ENCODE measurements at regions not wholly inside any gene's neighbourhood (a gene's known extent, or its start where the extent isn't known, plus 50 kb on each side); places are given as distances from the start of the nearest gene placed in this dataset.

- Histone ChIP-seq H3K4me2 (ENCODE audit: low read length) (no peak overlapping the region), H3K27ac (ENCODE audit: low read depth, low read length) (no peak overlapping the region), H2BK12ac (ENCODE audit: low read length) (no peak overlapping the region), H2AFZ (ENCODE audit: insufficient read depth, low read length, poor library complexity) (no peak overlapping the region), H3K36me3 (ENCODE audit: control insufficient read depth in 1 of 2, insufficient read depth in 2 of 2, low read length in 2 of 2) (no peaks in the 10 kb centered on the region), H3K18ac (ENCODE audit: low read length) (no peak overlapping the region), H3K4me3 (ENCODE audit: low read depth, low read length) (no peak overlapping the region), H3K4me1 (ENCODE audit: control insufficient read depth in 1 of 2, insufficient read depth in 2 of 2, low read length in 2 of 2) (no peaks in the 10 kb centered on the region), H3K79me2 (ENCODE audit: control insufficient read depth, insufficient read depth, low read length, poor library complexity) (no peaks in the 10 kb centered on the region), H4K8ac (ENCODE audit: low read depth, low read length) (no peak overlapping the region), H2BK5ac (ENCODE audit: low read depth, low read length, poor library complexity) (no peak overlapping the region), H3K27me3 (ENCODE audit: insufficient read depth, low read length) (no peaks in the 10 kb centered on the region), H3K23ac (ENCODE audit: low read length) (no peak overlapping the region), H4K91ac (ENCODE audit: low read depth, low read length) (no peak overlapping the region), H2BK120ac (ENCODE audit: insufficient read depth, low read length, poor library complexity) (no peak overlapping the region), H3K4ac (ENCODE audit: low read depth, low read length) (no peak overlapping the region), H3K79me1 (ENCODE audit: low read length) (no peaks in the 10 kb centered on the region), H3K9ac (ENCODE audit: low read length) (no peak overlapping the region), H2AK5ac (ENCODE audit: low read length) (no peak overlapping the region), H3K9me3 (ENCODE audit: insufficient read depth, low read depth, low read length) (no peaks in the 10 kb centered on the region), H4K12ac (ENCODE audit: low read depth, low read length) (no peak overlapping the region), H3K14ac (ENCODE audit: low read length) (no peak overlapping the region)
- DNase-seq, result no peak
- WGBS (ENCODE audit: extremely low coverage, insufficient coverage, insufficient read length), result no CpG with 5 or more reads among the region's 1 CpG
These were observed 59.3 kb downstream of the DDIT4L start for GRCh38 chr4:100130964-100131363.

- Histone ChIP-seq H3K9me3 (ENCODE audit: insufficient read depth, low read depth, low read length) (no peaks in the 10 kb centered on the region), H3K4ac (ENCODE audit: low read depth, low read length) (no peak overlapping the region), H3K18ac (ENCODE audit: low read length) (no peak overlapping the region), H3K9ac (ENCODE audit: low read length) (no peak overlapping the region), H3K79me1 (ENCODE audit: low read length) (no peaks in the 10 kb centered on the region), H2BK12ac (ENCODE audit: low read length) (no peak overlapping the region), H4K12ac (ENCODE audit: low read depth, low read length) (no peak overlapping the region), H3K79me2 (ENCODE audit: control insufficient read depth, insufficient read depth, low read length, poor library complexity) (no peaks in the 10 kb centered on the region), H3K4me3 (ENCODE audit: low read depth, low read length) (no peak overlapping the region), H3K14ac (ENCODE audit: low read length) (no peak overlapping the region), H3K27ac (ENCODE audit: low read depth, low read length) (no peak overlapping the region), H2AK5ac (ENCODE audit: low read length) (no peak overlapping the region), H2AFZ (ENCODE audit: insufficient read depth, low read length, poor library complexity) (no peak overlapping the region), H2BK120ac (ENCODE audit: insufficient read depth, low read length, poor library complexity) (no peak overlapping the region), H3K36me3 (ENCODE audit: control insufficient read depth in 1 of 2, insufficient read depth in 2 of 2, low read length in 2 of 2) (no peaks in the 10 kb centered on the region), H3K4me1 (ENCODE audit: control insufficient read depth in 1 of 2, insufficient read depth in 2 of 2, low read length in 2 of 2) (no peaks in the 10 kb centered on the region), H3K27me3 (ENCODE audit: insufficient read depth, low read length) (no peaks in the 10 kb centered on the region), H2BK5ac (ENCODE audit: low read depth, low read length, poor library complexity) (no peak overlapping the region), H3K4me2 (ENCODE audit: low read length) (no peak overlapping the region), H3K23ac (ENCODE audit: low read length) (no peak overlapping the region), H4K8ac (ENCODE audit: low read depth, low read length) (no peak overlapping the region), H4K91ac (ENCODE audit: low read depth, low read length) (no peak overlapping the region)
- WGBS (ENCODE audit: extremely low coverage, insufficient coverage, insufficient read length), result no CpG with 5 or more reads among the region's 4 CpGs
- DNase-seq, result no peak
These were observed 59.8 kb downstream of the DDIT4L start for GRCh38 chr4:100130491-100130890.

- Histone ChIP-seq H3K4me3 (ENCODE audit: low read depth, low read length) (no peak overlapping the region), H3K79me2 (ENCODE audit: control insufficient read depth, insufficient read depth, low read length, poor library complexity) (no peaks in the 10 kb centered on the region)
- no CpG with 5 or more reads among the region's 4 CpGs for WGBS (ENCODE audit: extremely low coverage, insufficient coverage, insufficient read length)
These were observed 60.5 kb downstream of the DDIT4L start for GRCh38 chr4:100129774-100130173.

GRCh38 chr4:100128338-100128737 lies 61.9 kb downstream of the DDIT4L start:
- Histone ChIP-seq H3K36me3 (ENCODE audit: control insufficient read depth in 1 of 2, insufficient read depth in 2 of 2, low read length in 2 of 2) (no peaks in the 10 kb centered on the region), H3K9me3 (ENCODE audit: insufficient read depth, low read depth, low read length) (no peaks in the 10 kb centered on the region), H3K14ac (ENCODE audit: low read length) (no peak overlapping the region), H2AK5ac (ENCODE audit: low read length) (no peak overlapping the region), H3K4me1 (ENCODE audit: control insufficient read depth in 1 of 2, insufficient read depth in 2 of 2, low read length in 2 of 2) (no peaks in the 10 kb centered on the region), H3K4me3 (ENCODE audit: low read depth, low read length) (no peak overlapping the region), H2BK120ac (ENCODE audit: insufficient read depth, low read length, poor library complexity) (no peak overlapping the region), H3K27ac (ENCODE audit: low read depth, low read length) (no peak overlapping the region), H2BK12ac (ENCODE audit: low read length) (no peak overlapping the region), H3K4ac (ENCODE audit: low read depth, low read length) (no peak overlapping the region), H3K79me1 (ENCODE audit: low read length) (no peaks in the 10 kb centered on the region), H3K18ac (ENCODE audit: low read length) (no peak overlapping the region), H4K8ac (ENCODE audit: low read depth, low read length) (no peak overlapping the region), H4K12ac (ENCODE audit: low read depth, low read length) (no peak overlapping the region), H3K23ac (ENCODE audit: low read length) (no peak overlapping the region), H4K91ac (ENCODE audit: low read depth, low read length) (no peak overlapping the region), H2AFZ (ENCODE audit: insufficient read depth, low read length, poor library complexity) (no peak overlapping the region), H3K79me2 (ENCODE audit: control insufficient read depth, insufficient read depth, low read length, poor library complexity) (no peaks in the 10 kb centered on the region), H3K9ac (ENCODE audit: low read length) (no peak overlapping the region), H3K27me3 (ENCODE audit: insufficient read depth, low read length) (no peaks in the 10 kb centered on the region), H3K4me2 (ENCODE audit: low read length) (no peak overlapping the region), H2BK5ac (ENCODE audit: low read depth, low read length, poor library complexity) (no peak overlapping the region)
- no CpG with 5 or more reads among the region's 2 CpGs for WGBS (ENCODE audit: extremely low coverage, insufficient coverage, insufficient read length)
- no peak for DNase-seq

More at GRCh38 chr4:100129774-100130173, 60.5 kb downstream of the DDIT4L start:
- Histone ChIP-seq H2BK12ac (ENCODE audit: low read length) (no peak overlapping the region), H3K4ac (ENCODE audit: low read depth, low read length) (no peak overlapping the region), H4K8ac (ENCODE audit: low read depth, low read length) (no peak overlapping the region), H3K23ac (ENCODE audit: low read length) (no peak overlapping the region), H3K18ac (ENCODE audit: low read length) (no peak overlapping the region), H3K14ac (ENCODE audit: low read length) (no peak overlapping the region), H2AFZ (ENCODE audit: insufficient read depth, low read length, poor library complexity) (no peak overlapping the region), H4K91ac (ENCODE audit: low read depth, low read length) (no peak overlapping the region), H3K9me3 (ENCODE audit: insufficient read depth, low read depth, low read length) (no peaks in the 10 kb centered on the region), H3K4me2 (ENCODE audit: low read length) (no peak overlapping the region), H3K79me1 (ENCODE audit: low read length) (no peaks in the 10 kb centered on the region), H3K27ac (ENCODE audit: low read depth, low read length) (no peak overlapping the region), H3K27me3 (ENCODE audit: insufficient read depth, low read length) (no peaks in the 10 kb centered on the region), H4K12ac (ENCODE audit: low read depth, low read length) (no peak overlapping the region), H2BK120ac (ENCODE audit: insufficient read depth, low read length, poor library complexity) (no peak overlapping the region), H2BK5ac (ENCODE audit: low read depth, low read length, poor library complexity) (no peak overlapping the region), H3K9ac (ENCODE audit: low read length) (no peak overlapping the region), H3K4me1 (ENCODE audit: control insufficient read depth in 1 of 2, insufficient read depth in 2 of 2, low read length in 2 of 2) (no peaks in the 10 kb centered on the region), H3K36me3 (ENCODE audit: control insufficient read depth in 1 of 2, insufficient read depth in 2 of 2, low read length in 2 of 2) (no peaks in the 10 kb centered on the region), H2AK5ac (ENCODE audit: low read length) (no peak overlapping the region)
- DNase-seq, result no peak

Measured in trophoblast cell (in vitro differentiated cells and primary cell).